PC-9 (cell line): ENCODE measurements at regions not wholly inside any gene's neighbourhood (a gene's known extent, or its start where the extent isn't known, plus 50 kb on each side); places are given as distances from the start of the nearest gene placed in this dataset.

ENCODE experiments used
- EZH2 ChIP-seq: fragments of 200-600 bp; sonication (generic); IDR thresholded peaks from 2 replicates; pipeline ENCODE4 v1.8.0; 2017; ENCODE audit warnings: antibody characterized with exemption, low read depth
- TF ChIP-seq, protein P1 (sequence below): fragments of 200-600 bp; sonication (generic); conservative IDR thresholded peaks from 2 replicates; pipeline ENCODE4 v1.6.1; 2017; ENCODE audit warnings: mixed run types, antibody characterized with exemption, mild to moderate bottlenecking, moderate library complexity

DNA sequence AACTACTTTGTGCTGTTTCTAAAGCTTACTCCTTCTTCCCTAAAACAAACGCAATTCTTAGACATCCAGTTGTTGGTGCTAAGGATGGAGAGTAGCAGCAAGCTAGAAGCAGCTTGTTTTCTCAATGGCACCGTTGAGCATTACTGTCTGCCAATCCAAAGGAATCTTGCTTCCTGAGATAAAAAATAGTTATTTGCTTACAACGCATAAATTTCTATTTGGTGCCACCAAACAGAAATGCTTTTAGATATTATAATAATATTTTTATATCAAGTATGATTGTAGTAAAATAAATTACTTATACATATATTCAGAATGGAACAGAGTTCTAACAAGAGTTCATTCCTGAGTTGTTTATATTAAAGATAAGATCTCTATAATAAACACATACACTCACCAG, 434.7 kb downstream of the CPS1 start:
- TF ChIP-seq, protein P1, sequence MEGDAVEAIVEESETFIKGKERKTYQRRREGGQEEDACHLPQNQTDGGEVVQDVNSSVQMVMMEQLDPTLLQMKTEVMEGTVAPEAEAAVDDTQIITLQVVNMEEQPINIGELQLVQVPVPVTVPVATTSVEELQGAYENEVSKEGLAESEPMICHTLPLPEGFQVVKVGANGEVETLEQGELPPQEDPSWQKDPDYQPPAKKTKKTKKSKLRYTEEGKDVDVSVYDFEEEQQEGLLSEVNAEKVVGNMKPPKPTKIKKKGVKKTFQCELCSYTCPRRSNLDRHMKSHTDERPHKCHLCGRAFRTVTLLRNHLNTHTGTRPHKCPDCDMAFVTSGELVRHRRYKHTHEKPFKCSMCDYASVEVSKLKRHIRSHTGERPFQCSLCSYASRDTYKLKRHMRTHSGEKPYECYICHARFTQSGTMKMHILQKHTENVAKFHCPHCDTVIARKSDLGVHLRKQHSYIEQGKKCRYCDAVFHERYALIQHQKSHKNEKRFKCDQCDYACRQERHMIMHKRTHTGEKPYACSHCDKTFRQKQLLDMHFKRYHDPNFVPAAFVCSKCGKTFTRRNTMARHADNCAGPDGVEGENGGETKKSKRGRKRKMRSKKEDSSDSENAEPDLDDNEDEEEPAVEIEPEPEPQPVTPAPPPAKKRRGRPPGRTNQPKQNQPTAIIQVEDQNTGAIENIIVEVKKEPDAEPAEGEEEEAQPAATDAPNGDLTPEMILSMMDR, result no peak
- no peak for TF ChIP-seq EZH2
